OCI-LY1 (cell line): ENCODE measurements at regions not wholly inside any gene's neighbourhood (a gene's known extent, or its start where the extent isn't known, plus 50 kb on each side); places are given as distances from the start of the nearest gene placed in this dataset.

Source experiments
- EZH2 ChIP-seq: fragments of 200-600 bp; sonication (generic), shearing (Covaris generic); IDR thresholded peaks from 2 replicates; pipeline ENCODE4 v1.8.0; 2017; ENCODE audit warnings: borderline replicate concordance, mixed run types, mild to moderate bottlenecking, antibody characterized with exemption, low read length, moderate library complexity, mixed read lengths
- TF ChIP-seq, protein P1 (sequence below): fragments of 200-600 bp; sonication (generic), shearing (Covaris generic); IDR thresholded peaks from 2 replicates; pipeline ENCODE4 v1.5.1; 2017; ENCODE audit warnings: mild to moderate bottlenecking, antibody characterized with exemption, low read length, moderate library complexity, mixed read lengths

DNA sequence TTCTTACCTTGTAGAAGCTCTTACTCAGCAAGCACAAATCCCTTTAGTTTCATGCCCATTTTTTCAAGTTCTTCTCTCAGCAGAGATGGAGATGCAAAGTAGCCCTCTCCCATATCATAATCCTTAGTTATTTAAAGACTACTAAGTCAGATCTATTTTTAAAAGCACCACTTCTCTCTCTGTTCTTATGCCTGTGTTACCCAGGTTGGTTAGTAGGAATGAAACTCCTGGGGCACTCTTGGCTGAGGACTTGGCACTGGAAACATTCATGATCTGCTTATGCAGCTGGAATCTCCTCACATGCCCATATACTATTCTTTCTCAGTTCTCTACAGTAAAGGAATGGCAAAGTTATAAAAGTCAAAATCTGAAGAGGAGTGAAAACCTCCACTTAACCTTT is 51.9 kb upstream of the PPP2R5A start:
- TF ChIP-seq, protein P1, sequence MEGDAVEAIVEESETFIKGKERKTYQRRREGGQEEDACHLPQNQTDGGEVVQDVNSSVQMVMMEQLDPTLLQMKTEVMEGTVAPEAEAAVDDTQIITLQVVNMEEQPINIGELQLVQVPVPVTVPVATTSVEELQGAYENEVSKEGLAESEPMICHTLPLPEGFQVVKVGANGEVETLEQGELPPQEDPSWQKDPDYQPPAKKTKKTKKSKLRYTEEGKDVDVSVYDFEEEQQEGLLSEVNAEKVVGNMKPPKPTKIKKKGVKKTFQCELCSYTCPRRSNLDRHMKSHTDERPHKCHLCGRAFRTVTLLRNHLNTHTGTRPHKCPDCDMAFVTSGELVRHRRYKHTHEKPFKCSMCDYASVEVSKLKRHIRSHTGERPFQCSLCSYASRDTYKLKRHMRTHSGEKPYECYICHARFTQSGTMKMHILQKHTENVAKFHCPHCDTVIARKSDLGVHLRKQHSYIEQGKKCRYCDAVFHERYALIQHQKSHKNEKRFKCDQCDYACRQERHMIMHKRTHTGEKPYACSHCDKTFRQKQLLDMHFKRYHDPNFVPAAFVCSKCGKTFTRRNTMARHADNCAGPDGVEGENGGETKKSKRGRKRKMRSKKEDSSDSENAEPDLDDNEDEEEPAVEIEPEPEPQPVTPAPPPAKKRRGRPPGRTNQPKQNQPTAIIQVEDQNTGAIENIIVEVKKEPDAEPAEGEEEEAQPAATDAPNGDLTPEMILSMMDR: no peak
- TF ChIP-seq EZH2: no peak
